ENCODE measurements at regions not wholly inside any gene's neighbourhood (a gene's known extent, or its start where the extent isn't known, plus 50 kb on each side); places are given as distances from the start of the nearest gene placed in this dataset.

DNA sequence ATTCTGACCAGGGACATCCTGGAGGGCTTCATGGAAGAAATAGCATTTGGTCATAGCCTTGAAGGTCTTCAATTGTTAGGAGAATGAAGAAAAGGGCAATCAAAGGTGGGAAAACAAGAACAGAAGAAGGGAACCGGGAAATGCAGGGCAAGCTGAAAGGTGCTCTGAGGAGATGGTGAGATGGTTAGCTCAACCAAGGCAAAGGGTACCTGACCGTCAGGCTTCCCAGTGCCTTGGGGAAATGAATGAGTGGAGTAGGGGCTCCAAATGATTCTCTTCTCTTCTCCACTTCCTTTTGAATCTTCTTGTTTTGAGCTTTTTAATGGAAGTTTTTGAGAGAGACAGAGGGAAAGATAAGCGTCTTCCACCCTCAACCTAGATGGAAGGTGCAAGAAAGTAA, 155.6 kb upstream of the PWP1 start:
- Histone ChIP-seq H3K36me3 (ENCODE audit: low read depth) (no peaks in the 10 kb centered on the region), H3K4me3 (no peak overlapping the region), H4K20me1 (ENCODE audit: insufficient read depth) (no peaks in the 10 kb centered on the region), H3K79me2 (ENCODE audit: insufficient read depth) (no peaks in the 10 kb centered on the region), H3K9me3 (ENCODE audit: low read depth) (no peaks in the 10 kb centered on the region), H2AFZ (no peak overlapping the region), H3K4me1 (ENCODE audit: insufficient read depth) (peaks cover 6% of the 10 kb centered on the region; the same call in 1 of the 2 replicates), H3K27me3 (replicated peaks; ENCODE audit: insufficient read depth) (no peaks in the 10 kb centered on the region), H3F3A (ENCODE audit: insufficient read depth) (no peaks in the 10 kb centered on the region), H3K9ac (no peak overlapping the region), H3K27ac (no peak overlapping the region), H3K4me2 (ENCODE audit: unreplicated experiment) (no peak overlapping the region), H3K9me2 (ENCODE audit: insufficient read depth) (no peaks in the 10 kb centered on the region)
- in situ Hi-C loops (cut with MboI): no loop called here
- WGBS, 2 experiments (ENCODE audit: low coverage in 1 of 2, low lambda C conversion rate in 2 of 2, missing lambda C conversion rate in 2 of 2): 93 to 94% methylated on average over 3 of the region's 3 CpGs
- TF ChIP-seq EZH2phosphoT487 (IDR thresholded peaks at IDR 0.05; ENCODE audit: insufficient read depth, low read depth) (no peak), EZH2 (IDR thresholded peaks at IDR 0.05; ENCODE audit: insufficient read depth, poor library complexity, severe bottlenecking) (no peak)
- no peak for DNase-seq

DNA sequence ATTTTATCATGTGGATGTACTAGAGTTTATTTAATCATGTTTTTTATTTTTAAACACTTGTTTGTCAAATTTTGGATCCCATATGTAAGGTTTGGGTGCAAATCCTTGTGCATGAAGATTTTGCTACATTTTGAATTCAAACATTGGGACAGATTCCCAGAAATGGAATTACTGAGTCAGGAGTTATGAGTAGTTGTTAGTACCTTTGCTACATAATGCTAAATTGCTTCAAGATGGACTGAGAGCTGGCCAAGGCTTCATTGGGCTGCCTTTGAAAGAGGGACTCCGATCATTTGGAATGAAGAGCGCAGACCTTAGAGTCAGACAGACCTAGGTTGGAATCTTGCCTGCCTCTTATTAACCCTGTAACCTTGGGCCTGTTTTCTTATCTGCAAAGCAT, 154.9 kb upstream of the PWP1 start:
- Histone ChIP-seq H4K20me1 (ENCODE audit: insufficient read depth) (no peaks in the 10 kb centered on the region), H2AFZ (no peak overlapping the region), H3K4me2 (ENCODE audit: unreplicated experiment) (no peak overlapping the region), H3K36me3 (ENCODE audit: low read depth) (no peaks in the 10 kb centered on the region), H3K9me2 (ENCODE audit: insufficient read depth) (no peaks in the 10 kb centered on the region), H3K27me3 (replicated peaks; ENCODE audit: insufficient read depth) (no peaks in the 10 kb centered on the region), H3K79me2 (ENCODE audit: insufficient read depth) (no peaks in the 10 kb centered on the region), H3K4me3 (no peak overlapping the region), H3K9me3 (ENCODE audit: low read depth) (no peaks in the 10 kb centered on the region), H3F3A (ENCODE audit: insufficient read depth) (no peaks in the 10 kb centered on the region), H3K4me1 (ENCODE audit: insufficient read depth) (peaks cover 6% of the 10 kb centered on the region; the same call in 1 of the 2 replicates), H3K9ac (no peak overlapping the region), H3K27ac (no peak overlapping the region)
- DNase-seq: peak; percentile 72
- in situ Hi-C loops (cut with MboI): no loop called here
- 19 to 24% methylated on average over 2 of the region's 2 CpGs for WGBS, 2 experiments (ENCODE audit: low coverage in 1 of 2, low lambda C conversion rate in 2 of 2, missing lambda C conversion rate in 2 of 2)
- TF ChIP-seq EZH2 (IDR thresholded peaks at IDR 0.05; ENCODE audit: insufficient read depth, poor library complexity, severe bottlenecking) (no peak), EZH2phosphoT487 (IDR thresholded peaks at IDR 0.05; ENCODE audit: insufficient read depth, low read depth) (no peak)

DNA sequence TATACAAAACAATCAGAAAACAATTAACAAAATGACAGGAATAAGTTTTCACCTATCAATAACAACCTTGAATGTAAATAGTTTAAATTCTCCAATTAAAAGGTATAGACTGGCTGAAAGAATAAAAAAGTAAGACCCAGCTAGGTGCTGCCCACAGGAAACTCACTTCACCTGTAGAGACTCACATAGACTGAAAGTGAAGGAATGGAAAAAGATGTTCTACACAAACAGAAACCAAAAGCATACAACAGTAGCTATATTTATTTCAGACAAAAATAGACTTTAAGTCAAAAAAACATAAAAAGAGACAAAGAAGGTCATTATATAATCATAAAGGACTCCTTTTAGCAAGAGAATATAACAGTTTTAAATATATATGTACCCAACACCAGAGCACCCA, 152.4 kb upstream of the PWP1 start:
- no peak overlapping the region for H2AFZ ChIP-seq
- no peak for DNase-seq
- no peaks in the 10 kb centered on the region for H3K79me2 ChIP-seq (ENCODE audit: insufficient read depth)
- no peaks in the 10 kb centered on the region for H3F3A ChIP-seq (ENCODE audit: insufficient read depth)
- H3K4me1 ChIP-seq (ENCODE audit: insufficient read depth): peaks cover 6% of the 10 kb centered on the region; the same call in 1 of the 2 replicates
- no peak overlapping the region for H3K27ac ChIP-seq
- no peak overlapping the region for H3K9ac ChIP-seq
- H3K4me2 ChIP-seq (ENCODE audit: unreplicated experiment): no peak overlapping the region
- H3K4me3 ChIP-seq: no peak overlapping the region
- H4K20me1 ChIP-seq (ENCODE audit: insufficient read depth): no peaks in the 10 kb centered on the region
- H3K27me3 ChIP-seq (replicated peaks; ENCODE audit: insufficient read depth): no peaks in the 10 kb centered on the region
- no peaks in the 10 kb centered on the region for H3K36me3 ChIP-seq (ENCODE audit: low read depth)
- in situ Hi-C loops (cut with MboI): no loop called here
- no peaks in the 10 kb centered on the region for H3K9me2 ChIP-seq (ENCODE audit: insufficient read depth)
- H3K9me3 ChIP-seq (ENCODE audit: low read depth): no peaks in the 10 kb centered on the region
- TF ChIP-seq EZH2 (IDR thresholded peaks at IDR 0.05; ENCODE audit: insufficient read depth, poor library complexity, severe bottlenecking) (no peak), EZH2phosphoT487 (IDR thresholded peaks at IDR 0.05; ENCODE audit: insufficient read depth, low read depth) (no peak)

DNA sequence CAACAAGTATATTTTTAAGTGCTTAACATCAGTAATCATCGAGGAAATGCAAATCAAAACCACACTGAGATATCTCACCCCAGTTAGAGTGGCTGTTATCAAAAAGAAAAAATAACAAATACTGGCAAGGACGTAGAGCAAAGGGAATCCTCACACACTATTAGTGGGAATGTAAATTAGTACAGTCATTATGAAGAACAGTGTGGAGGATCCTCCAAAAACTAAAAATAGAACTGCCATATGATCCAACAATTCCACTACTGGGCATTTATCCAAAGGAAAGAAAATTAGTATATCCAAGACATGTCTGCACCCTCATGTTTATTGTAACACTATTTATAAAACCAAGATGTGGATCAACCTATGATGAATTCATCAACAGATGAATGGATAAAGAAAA, 149.0 kb upstream of the PWP1 start:
- no peak overlapping the region for H3K4me2 ChIP-seq (ENCODE audit: unreplicated experiment)
- H3K9me3 ChIP-seq (ENCODE audit: low read depth): no peaks in the 10 kb centered on the region
- no peaks in the 10 kb centered on the region for H3F3A ChIP-seq (ENCODE audit: insufficient read depth)
- DNase-seq: no peak
- H3K79me2 ChIP-seq (ENCODE audit: insufficient read depth): no peaks in the 10 kb centered on the region
- in situ Hi-C loops (cut with MboI): no loop called here
- no peaks in the 10 kb centered on the region for H4K20me1 ChIP-seq (ENCODE audit: insufficient read depth)
- no peaks in the 10 kb centered on the region for H3K4me1 ChIP-seq (ENCODE audit: insufficient read depth)
- H3K9ac ChIP-seq: no peak overlapping the region
- 14 to 27% methylated on average over 2 of the region's 2 CpGs for WGBS, 2 experiments (ENCODE audit: low coverage in 1 of 2, low lambda C conversion rate in 2 of 2, missing lambda C conversion rate in 2 of 2)
- H2AFZ ChIP-seq: no peak overlapping the region
- no peaks in the 10 kb centered on the region for H3K27me3 ChIP-seq (replicated peaks; ENCODE audit: insufficient read depth)
- no peak for TF ChIP-seq EZH2phosphoT487 (IDR thresholded peaks at IDR 0.05; ENCODE audit: insufficient read depth, low read depth)
- no peak for TF ChIP-seq EZH2 (IDR thresholded peaks at IDR 0.05; ENCODE audit: insufficient read depth, poor library complexity, severe bottlenecking)
- H3K9me2 ChIP-seq (ENCODE audit: insufficient read depth): no peaks in the 10 kb centered on the region
- H3K27ac ChIP-seq: no peak overlapping the region
- no peak overlapping the region for H3K4me3 ChIP-seq
- no peaks in the 10 kb centered on the region for H3K36me3 ChIP-seq (ENCODE audit: low read depth)

DNA sequence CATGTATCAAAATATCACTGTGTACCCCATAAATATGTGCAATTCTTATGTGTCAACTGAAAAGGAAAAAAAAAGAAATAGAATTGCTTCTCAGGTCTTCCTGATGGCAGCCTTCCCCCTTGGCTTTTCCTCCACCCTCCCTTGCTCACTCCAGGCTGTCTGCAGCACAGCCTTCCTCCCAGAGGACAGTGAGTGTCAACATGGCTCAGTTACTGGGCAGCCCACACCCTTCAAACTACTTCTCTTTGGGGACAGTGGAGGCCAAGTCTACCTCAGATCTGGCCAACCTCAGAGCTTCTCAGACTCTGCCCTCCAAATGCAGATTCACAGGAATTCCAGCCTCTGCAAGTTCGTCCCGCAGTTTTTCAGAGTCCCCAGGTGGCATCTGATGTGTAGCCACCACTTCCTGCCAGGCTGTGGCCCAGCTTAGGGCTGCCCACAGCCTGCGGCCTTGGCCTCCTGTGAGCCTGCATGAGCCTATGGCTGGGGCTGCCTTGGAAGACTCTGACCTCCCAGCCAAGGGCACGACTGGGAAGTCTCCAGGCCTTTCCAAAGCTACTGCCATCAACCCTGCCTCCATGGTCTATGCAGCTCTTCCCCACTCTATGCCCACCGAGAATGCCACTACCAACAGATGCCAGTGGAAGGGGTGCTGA, 148.0 kb upstream of the PWP1 start:
- Histone ChIP-seq H3K9ac (no peak overlapping the region), H3K9me2 (ENCODE audit: insufficient read depth) (no peaks in the 10 kb centered on the region), H3K27ac (no peak overlapping the region), H3K79me2 (ENCODE audit: insufficient read depth) (no peaks in the 10 kb centered on the region), H3K4me3 (no peak overlapping the region), H3F3A (ENCODE audit: insufficient read depth) (no peaks in the 10 kb centered on the region), H2AFZ (no peak overlapping the region), H4K20me1 (ENCODE audit: insufficient read depth) (no peaks in the 10 kb centered on the region), H3K9me3 (ENCODE audit: low read depth) (no peaks in the 10 kb centered on the region), H3K4me1 (ENCODE audit: insufficient read depth) (no peaks in the 10 kb centered on the region), H3K4me2 (ENCODE audit: unreplicated experiment) (no peak overlapping the region), H3K36me3 (ENCODE audit: low read depth) (no peaks in the 10 kb centered on the region), H3K27me3 (replicated peaks; ENCODE audit: insufficient read depth) (no peaks in the 10 kb centered on the region)
- 73 to 83% methylated on average over 5 of the region's 5 CpGs for WGBS, 2 experiments (ENCODE audit: low coverage in 1 of 2, low lambda C conversion rate in 2 of 2, missing lambda C conversion rate in 2 of 2)
- no peak for DNase-seq
- TF ChIP-seq EZH2 (IDR thresholded peaks at IDR 0.05; ENCODE audit: insufficient read depth, poor library complexity, severe bottlenecking) (no peak), EZH2phosphoT487 (IDR thresholded peaks at IDR 0.05; ENCODE audit: insufficient read depth, low read depth) (no peak)
- in situ Hi-C loops (cut with MboI): no loop called here

Data from GM23248 (cell line).